Hepatic stellate cell (primary cell): ENCODE measurements at regions not wholly inside any gene's neighbourhood (a gene's known extent, or its start where the extent isn't known, plus 50 kb on each side); places are given as distances from the start of the nearest gene placed in this dataset.

Experiments
- DNase-seq: peaks from one replicate; pipeline ENCODE4 v3.0.0; 2011; ENCODE audit warnings: low spot score

- no peak for DNase-seq
Observed at GRCh38 chr3:148223266-148223665, 474.4 kb upstream of the AGTR1 start.

DNA sequence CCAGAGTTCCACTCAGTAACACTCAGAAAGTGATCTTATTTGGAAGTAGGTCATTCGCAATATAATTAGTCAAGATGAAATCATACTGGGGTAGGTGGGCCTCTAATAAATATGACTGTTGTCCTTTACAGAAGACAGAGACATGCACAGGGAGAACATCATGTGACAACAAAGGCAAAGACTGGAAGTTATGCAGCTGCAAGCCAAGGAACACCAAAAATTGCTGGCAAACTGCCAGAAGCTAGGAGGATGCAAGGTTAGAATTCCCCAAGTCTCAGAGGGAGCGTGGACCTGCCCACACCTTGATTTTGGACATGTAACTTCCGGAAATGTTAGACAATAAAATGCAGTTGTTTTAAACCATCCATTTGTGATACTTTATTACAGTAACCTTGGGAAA lies 471.5 kb upstream of the AGTR1 start:
- DNase-seq = no peak

GRCh38 chr3:148227534-148227933 lies 470.2 kb upstream of the AGTR1 start:
- DNase-seq = no peak

GRCh38 chr3:148229107-148229506 lies 468.6 kb upstream of the AGTR1 start:
- no peak for DNase-seq

GRCh38 chr3:148230473-148230872 lies 467.2 kb upstream of the AGTR1 start:
- DNase-seq = no peak

GRCh38 chr3:148232389-148232788 lies 465.3 kb upstream of the AGTR1 start:
- DNase-seq = no peak

DNA sequence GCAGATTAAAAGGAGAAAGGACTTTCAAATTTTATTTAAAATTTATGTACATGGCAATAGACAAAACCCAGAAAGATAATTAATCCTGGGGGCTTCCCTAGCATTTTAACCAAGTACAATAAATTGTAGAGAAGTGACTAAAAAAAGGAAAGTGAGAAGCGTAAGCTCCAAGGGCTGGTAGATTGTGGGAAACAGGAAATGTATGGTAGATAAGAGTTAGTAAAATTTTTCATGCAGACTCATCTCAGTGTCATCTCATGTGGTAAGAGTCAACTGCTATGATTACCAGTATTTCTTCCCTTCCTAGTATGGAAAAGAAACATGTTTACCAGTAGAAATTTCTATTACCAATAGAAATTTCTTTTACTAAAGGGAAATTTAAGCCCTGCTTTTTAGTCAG lies 464.3 kb upstream of the AGTR1 start:
- peak; percentile 2 for DNase-seq

DNA sequence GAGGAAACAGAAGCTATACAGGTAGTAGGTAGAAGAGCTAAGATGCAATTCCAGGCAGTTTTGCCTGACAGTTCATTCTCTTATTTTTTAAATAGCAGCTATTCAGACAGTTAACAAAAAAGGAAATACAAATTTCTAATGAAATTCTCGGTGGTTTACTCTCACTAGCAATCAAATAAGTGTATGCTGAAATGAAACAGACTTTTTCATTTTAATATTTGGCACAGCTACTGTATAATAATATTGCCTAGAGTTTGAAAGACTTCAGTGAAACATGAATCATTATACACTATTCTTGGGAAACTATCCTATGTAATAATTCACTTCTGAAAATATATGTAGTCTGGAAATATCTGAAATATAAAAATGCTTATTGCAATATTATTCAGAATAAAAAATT lies 463.2 kb upstream of the AGTR1 start:
- no peak for DNase-seq

DNA sequence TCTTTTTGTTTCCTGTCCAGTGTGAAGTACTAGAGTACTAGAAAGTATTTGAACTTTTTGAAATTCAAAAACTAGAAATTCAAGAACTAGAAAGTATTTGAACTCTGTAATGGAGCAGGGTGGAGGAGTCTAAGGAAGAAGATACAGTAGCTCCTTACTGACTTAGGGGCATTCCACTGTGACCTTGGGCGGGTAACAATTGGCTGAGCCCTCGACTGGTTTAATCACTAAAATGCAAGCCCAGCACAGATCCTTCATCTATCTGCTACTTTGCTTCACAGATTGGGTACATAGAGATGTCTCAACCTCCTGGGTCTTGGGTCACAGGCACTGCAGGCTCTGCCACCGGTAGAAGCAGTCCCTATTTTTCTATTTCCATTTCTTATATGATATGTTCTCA lies 462.1 kb upstream of the AGTR1 start:
- no peak for DNase-seq

DNA sequence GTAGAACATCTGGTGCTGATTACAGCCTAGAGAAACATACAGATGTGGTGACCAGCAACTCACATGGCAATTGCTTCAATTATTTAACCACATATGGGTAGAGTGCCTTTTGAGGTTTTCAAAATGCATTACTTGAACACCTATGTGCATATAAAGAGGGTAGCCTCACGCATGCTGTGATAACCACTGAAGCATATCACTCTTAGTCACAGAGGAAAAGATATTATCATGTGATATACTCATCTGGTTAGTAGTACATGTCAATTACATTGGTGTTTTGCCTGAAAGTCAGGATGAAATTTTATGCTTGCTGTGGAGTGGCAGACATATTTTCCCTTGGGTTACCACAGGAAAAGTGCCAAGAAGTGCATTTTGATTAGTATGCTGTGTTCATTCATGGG lies 459.3 kb upstream of the AGTR1 start:
- no peak for DNase-seq

DNA sequence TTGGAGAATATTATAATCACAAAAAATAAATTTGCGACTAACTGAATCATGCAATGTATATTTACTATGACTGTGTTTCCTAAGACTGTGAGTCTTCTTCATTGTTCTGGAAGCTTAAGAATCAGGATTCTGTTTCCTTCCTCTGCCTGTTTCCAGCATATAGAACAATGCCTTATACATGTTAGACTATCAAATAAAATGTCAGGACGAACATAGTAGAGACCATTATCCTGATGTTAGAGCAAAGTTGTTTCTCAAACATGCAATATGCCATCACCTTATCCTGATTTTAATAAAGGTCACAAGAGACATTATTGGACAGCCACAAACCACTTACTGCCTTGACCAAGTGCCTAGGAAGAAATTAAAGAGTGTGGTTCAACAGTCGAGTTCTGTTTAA lies 457.4 kb upstream of the AGTR1 start:
- DNase-seq = no peak

GRCh38 chr3:148243609-148244008 lies 454.1 kb upstream of the AGTR1 start:
- no peak for DNase-seq

DNA sequence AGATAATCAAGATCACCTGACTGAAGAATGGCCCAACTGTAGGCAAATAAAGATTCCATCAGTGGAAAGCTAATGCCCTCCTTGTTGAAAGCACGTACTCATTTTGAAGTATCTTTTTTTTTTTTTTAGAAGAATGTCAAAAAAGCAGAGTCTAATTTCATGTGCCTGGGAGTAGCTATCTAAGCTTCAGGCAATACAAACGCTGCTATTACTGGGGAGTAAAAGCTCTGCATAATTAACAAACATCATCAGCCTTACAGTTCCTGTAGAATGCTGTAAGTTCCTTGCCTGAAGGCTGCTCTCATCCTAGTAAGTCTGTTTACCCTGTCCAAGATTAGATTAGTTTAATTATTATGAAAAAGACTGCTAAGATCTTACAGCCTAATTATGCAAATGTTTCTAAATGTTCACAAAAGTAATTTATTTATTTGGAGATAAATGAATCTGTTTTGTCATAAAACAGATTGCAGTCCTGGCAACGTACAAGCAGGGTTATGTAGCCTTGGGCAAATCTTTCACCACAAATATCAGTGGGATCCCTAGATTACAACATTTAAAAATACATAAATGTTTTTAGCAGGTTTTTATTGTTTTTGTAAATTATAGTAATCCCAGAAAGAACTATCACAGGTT lies 451.3 kb upstream of the AGTR1 start:
- DNase-seq = no peak

DNA sequence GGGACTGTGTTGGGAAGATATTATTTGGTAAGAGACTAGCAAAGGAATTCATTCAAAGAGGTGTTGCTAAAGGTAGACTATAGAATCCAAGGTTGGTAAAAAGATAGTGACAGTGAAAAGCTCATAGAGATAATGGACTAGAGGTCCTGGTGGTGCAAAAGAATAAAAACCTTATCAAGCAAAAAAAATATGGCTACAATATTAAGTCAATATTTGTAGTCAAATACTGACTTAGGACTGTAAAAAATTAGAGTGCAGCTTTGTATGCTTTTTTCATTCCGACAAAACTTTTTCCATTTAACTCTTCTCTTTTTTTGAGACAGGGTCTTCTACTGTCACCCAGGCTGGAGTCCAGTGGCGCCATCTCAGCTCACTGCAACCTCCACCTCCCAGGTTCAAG lies 444.0 kb upstream of the AGTR1 start:
- no peak for DNase-seq

DNA sequence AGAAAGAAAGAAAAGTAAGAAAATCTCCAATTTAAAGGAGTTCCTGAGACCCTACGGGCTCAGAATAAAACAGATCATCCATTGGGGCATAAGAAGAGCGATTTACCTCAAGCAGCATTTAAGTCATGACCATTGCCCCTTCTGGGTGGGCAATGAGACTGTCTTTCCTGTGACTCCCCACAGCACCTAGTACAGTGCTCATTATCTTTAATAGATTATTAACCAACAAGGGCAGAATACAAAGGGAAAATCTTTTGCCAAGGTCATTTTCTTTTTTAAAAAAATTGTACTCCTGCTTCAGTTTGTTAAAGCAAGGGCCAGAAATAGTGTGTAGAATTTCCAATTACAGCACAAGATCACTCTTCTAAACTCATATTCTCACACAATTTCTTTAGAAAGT lies 443.3 kb upstream of the AGTR1 start:
- DNase-seq = no peak

GRCh38 chr3:148255981-148256969 lies 441.4 kb upstream of the AGTR1 start:
- no peak for DNase-seq

DNA sequence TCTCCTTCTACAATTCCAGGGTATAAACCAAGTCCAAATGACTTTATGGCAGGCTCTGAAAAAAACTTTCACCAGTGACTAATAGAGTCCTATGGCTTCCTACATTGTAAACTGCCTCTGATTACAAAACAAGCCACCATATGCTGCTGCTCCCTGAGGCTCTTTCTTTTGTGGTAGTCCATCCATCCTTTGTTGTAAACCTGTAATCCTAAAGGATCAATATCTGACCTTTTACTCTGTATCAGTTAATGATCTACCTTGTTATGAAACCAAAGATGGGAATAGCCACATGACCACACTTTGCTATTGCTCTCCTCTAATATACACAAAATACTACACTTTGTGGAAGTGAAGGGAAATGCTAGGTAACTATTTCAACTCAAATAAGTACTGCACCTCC lies 434.7 kb upstream of the AGTR1 start:
- no peak for DNase-seq

DNA sequence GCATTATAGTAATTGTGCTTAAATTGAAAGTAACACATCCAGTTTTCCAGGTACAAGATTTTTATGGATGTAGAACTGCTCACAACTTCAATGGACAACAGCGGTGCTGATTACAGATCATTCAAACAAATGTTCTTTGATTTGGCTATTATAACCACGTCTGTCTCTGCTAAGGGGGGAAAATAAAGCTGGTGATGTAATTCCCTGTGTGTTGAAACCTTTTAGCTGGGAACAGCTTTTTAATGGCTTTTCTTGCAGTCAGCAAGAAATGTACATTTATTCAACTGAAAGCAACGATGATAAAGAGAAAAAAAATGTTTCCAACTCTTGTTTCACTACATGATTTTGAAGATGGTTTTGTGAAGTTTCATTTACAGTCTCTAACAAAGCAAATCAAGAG lies 431.9 kb upstream of the AGTR1 start:
- DNase-seq = no peak

GRCh38 chr3:148266341-148266740 lies 431.4 kb upstream of the AGTR1 start:
- no peak for DNase-seq

DNA sequence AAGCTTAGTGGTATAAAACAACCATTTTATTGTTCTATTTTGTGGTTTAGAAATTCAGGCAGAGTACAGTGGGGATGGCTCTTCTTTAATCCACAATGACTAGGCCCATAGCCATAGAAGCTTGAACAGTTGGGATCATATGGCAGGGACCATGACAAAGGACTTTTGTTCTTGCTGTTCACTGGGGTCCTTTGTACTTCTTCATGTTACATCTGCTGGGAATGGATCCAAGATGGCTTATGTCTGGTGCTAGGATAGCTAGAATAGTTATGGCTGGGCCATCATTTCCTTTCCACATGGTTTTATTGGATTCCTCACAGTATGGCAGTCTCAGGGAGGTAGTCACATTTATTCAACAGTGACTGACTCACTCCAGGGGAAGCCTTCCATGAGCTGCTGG lies 427.9 kb upstream of the AGTR1 start:
- no peak for DNase-seq

- no peak for DNase-seq
Observed at GRCh38 chr3:148280623-148281242, 417.0 kb upstream of the AGTR1 start.

DNA sequence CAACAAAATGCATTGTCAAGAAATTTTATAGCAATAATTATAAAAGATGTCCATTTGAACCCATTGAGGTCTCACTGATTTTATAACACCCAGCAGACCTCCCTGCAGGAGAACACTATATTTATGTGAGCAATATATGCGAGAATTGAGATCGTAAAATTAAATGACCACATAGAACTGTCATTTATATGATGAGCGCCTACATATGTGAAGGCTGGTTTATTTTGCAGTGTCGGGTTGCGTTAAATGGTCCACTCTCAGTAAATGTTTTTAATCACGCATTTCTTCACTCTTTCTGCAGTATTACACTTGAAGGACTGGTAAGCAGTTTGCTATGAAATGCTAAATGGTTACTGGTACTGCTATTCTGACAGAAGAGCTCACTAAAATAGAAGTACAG lies 408.5 kb upstream of the AGTR1 start:
- no peak for DNase-seq

DNA sequence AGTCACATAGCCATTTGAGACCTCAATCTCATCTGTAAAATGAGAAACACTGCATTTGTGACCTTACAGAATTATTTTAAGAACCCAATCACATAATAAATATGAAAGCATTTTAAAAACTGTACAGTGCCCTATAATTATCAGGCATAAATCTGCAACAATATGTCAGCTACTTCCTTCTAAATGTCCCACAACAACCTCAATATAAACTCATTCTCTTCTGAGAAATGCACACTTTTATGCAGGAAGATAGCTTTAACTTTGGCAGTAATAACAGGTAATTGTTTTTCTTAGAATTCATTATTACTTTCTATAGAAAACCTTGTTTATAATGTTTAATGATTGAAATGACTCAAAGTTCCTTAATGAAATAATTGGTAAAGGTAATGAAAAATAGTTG lies 400.7 kb upstream of the AGTR1 start:
- no peak for DNase-seq
